Keratinocyte (primary cell): ENCODE measurements at regions not wholly inside any gene's neighbourhood (a gene's known extent, or its start where the extent isn't known, plus 50 kb on each side); places are given as distances from the start of the nearest gene placed in this dataset.

Experiments
- DNase-seq: peaks from one replicate; pipeline ENCODE4 v3.0.0-alpha.2; 2011; ENCODE audit warnings: low read depth, missing footprints, low spot score
- FAIRE-seq: peaks from 2 replicates; lab custom pipeline; 2011; peaks lifted over from hg19 to GRCh38; lab: Jason Lieb, UNC
- H2AFZ ChIP-seq: 2 replicates; pipeline ENCODE4 v1.6.0; 2012; ENCODE audit warnings: low read length, control low read depth, inconsistent platforms; ENCODE audit not compliant: control insufficient read depth
- H3K27ac ChIP-seq: 2 replicates; pipeline ENCODE4 v1.5.1; 2011; ENCODE audit warnings: low read length; ENCODE audit not compliant: control insufficient read depth, insufficient read depth
- H3K27me3 ChIP-seq: 3 replicates; pipeline ENCODE4 v1.6.0; 2011; ENCODE audit warnings: low read length; ENCODE audit not compliant: control insufficient read depth, insufficient read depth; ENCODE audit errors: extremely low read depth
- H3K36me3 ChIP-seq, 2 experiments: 2 replicates in 1 of 2; 3 replicates in 1 of 2; pipeline ENCODE4 v1.5.1; 2011; ENCODE audit warnings: low read length in 2 of 2, mild to moderate bottlenecking in 1 of 2; ENCODE audit not compliant: control insufficient read depth in 2 of 2, insufficient read depth in 2 of 2; ENCODE audit errors: extremely low read depth in 1 of 2
- H3K4me1 ChIP-seq: 3 replicates; pipeline ENCODE4 v1.5.1; 2011; ENCODE audit warnings: low read length; ENCODE audit not compliant: control insufficient read depth, insufficient read depth; ENCODE audit errors: extremely low read depth
- H3K4me2 ChIP-seq: 3 replicates; pipeline ENCODE4 v1.6.0; 2011; ENCODE audit warnings: low read depth, low read length; ENCODE audit not compliant: control insufficient read depth, insufficient read depth; ENCODE audit errors: extremely low read depth
- H3K4me3 ChIP-seq, 3 experiments: fragments of 200-600 bp in 1 of 3; sonication (generic) in 1 of 3; 2 replicates in 2 of 3; 3 replicates in 1 of 3; pipeline ENCODE4 v1.5.1; 2011 to 2016; ENCODE audit warnings: low read length in 3 of 3, mild to moderate bottlenecking in 3 of 3, control low read depth in 2 of 3, inconsistent platforms in 1 of 3, low read depth in 1 of 3, mixed read lengths in 1 of 3, mixed run types in 1 of 3, moderate library complexity in 1 of 3; ENCODE audit not compliant: control insufficient read depth in 2 of 3, insufficient read depth in 2 of 3; ENCODE audit errors: extremely low read depth in 1 of 3
- H3K79me2 ChIP-seq: 2 replicates; pipeline ENCODE4 v1.6.0; 2012; ENCODE audit warnings: low read length; ENCODE audit not compliant: control insufficient read depth, insufficient read depth
- H3K9ac ChIP-seq: 3 replicates; pipeline ENCODE4 v1.6.0; 2011; ENCODE audit warnings: low read length; ENCODE audit not compliant: control insufficient read depth, insufficient read depth; ENCODE audit errors: extremely low read depth
- H3K9me1 ChIP-seq: 3 replicates; pipeline ENCODE4 v1.6.0; 2011; ENCODE audit warnings: low read length; ENCODE audit not compliant: control insufficient read depth, insufficient read depth; ENCODE audit errors: extremely low read depth
- H3K9me3 ChIP-seq: 2 replicates; pipeline ENCODE4 v1.5.1; 2012; ENCODE audit warnings: low read depth, low read length; ENCODE audit not compliant: control insufficient read depth
- H4K20me1 ChIP-seq: 3 replicates; pipeline ENCODE4 v1.6.0; 2011; ENCODE audit warnings: low read length; ENCODE audit not compliant: control insufficient read depth, insufficient read depth; ENCODE audit errors: extremely low read depth
- EZH2 ChIP-seq: IDR thresholded peaks from one replicate; pipeline ENCODE4 v1.6.1; 2012; ENCODE audit warnings: inconsistent platforms, mild to moderate bottlenecking, low read length, moderate library complexity
- dilution Hi-C: fragments of 300-500 bp; cut with MboI; formaldehyde crosslinking; loops from one replicate; pipeline ENCODE4 v1.7.0; 2020; ENCODE audit warnings: low sequenced_read_pairs; ENCODE audit not compliant: extremely low pct_ligation_motif_present
- TF ChIP-seq, protein P1 (sequence below), 3 experiments: IDR thresholded peaks in 1 of 3; conservative IDR thresholded peaks in 1 of 3; optimal IDR thresholded peaks in 1 of 3; 2 replicates in 2 of 3; 3 replicates in 1 of 3; pipeline versions ENCODE3 to v1.5.1; 2011; ENCODE audit warnings: low read length in 3 of 3, mild to moderate bottlenecking in 3 of 3, moderate library complexity in 2 of 3, control low read depth in 1 of 3, inconsistent platforms in 1 of 3; ENCODE audit not compliant: insufficient read depth in 2 of 3; ENCODE audit errors: extremely low read depth in 1 of 3

GRCh38 chr1:189908113-189908512 lies 569.6 kb downstream of the BRINP3 start:
- Histone ChIP-seq H3K27ac (no peak overlapping the region), H3K4me1 (no peaks in the 10 kb centered on the region), H3K4me2 (no peak overlapping the region), H3K36me3 (no peaks in the 10 kb centered on the region), H3K27me3 (no peaks in the 10 kb centered on the region), H3K9ac (no peak overlapping the region), H3K9me1 (no peaks in the 10 kb centered on the region), H3K4me3 (no peak overlapping the region), H2AFZ (no peak overlapping the region), H3K9me3 (no peaks in the 10 kb centered on the region), H3K79me2 (no peaks in the 10 kb centered on the region), H4K20me1 (no peaks in the 10 kb centered on the region)
- TF ChIP-seq EZH2 = no peak
- TF ChIP-seq, protein P1, sequence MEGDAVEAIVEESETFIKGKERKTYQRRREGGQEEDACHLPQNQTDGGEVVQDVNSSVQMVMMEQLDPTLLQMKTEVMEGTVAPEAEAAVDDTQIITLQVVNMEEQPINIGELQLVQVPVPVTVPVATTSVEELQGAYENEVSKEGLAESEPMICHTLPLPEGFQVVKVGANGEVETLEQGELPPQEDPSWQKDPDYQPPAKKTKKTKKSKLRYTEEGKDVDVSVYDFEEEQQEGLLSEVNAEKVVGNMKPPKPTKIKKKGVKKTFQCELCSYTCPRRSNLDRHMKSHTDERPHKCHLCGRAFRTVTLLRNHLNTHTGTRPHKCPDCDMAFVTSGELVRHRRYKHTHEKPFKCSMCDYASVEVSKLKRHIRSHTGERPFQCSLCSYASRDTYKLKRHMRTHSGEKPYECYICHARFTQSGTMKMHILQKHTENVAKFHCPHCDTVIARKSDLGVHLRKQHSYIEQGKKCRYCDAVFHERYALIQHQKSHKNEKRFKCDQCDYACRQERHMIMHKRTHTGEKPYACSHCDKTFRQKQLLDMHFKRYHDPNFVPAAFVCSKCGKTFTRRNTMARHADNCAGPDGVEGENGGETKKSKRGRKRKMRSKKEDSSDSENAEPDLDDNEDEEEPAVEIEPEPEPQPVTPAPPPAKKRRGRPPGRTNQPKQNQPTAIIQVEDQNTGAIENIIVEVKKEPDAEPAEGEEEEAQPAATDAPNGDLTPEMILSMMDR (optimal IDR thresholded peaks at IDR 0.05 in 1 of 3, IDR thresholded peaks at IDR 0.05 in 1 of 3, conservative IDR thresholded peaks at IDR 0.05 in 1 of 3; ENCODE audit: extremely low read depth in 1 of 3, insufficient read depth in 2 of 3, low read length in 3 of 3) = no peak
- no peak for FAIRE-seq
- dilution Hi-C loops = no loop called here
- no peak for DNase-seq

DNA sequence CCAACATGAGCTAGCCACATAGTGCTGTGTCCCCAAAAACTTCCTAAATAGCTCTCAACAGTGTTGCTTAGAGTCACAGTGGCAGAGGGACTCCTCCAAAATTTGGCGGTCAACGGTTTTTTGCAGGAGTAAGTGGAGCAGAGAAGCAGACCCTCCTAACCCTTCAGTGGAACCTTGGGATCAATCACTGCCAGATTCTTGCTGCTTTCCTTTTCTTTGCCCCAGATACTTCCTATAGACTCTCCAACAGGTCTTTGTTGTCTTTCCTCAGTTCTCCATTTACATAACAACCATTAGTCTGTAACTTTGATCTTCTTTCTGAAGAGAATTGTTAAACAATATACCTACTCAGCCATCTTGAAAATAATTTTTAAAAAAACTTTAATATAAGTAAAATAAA lies 556.1 kb downstream of the BRINP3 start:
- Histone ChIP-seq H3K9me1 (no peaks in the 10 kb centered on the region), H4K20me1 (no peaks in the 10 kb centered on the region), H2AFZ (no peak overlapping the region), H3K36me3 (no peaks in the 10 kb centered on the region), H3K79me2 (no peaks in the 10 kb centered on the region), H3K4me3 (no peak overlapping the region), H3K4me1 (no peaks in the 10 kb centered on the region), H3K27ac (no peak overlapping the region), H3K9me3 (no peaks in the 10 kb centered on the region), H3K4me2 (no peak overlapping the region), H3K9ac (no peak overlapping the region), H3K27me3 (no peaks in the 10 kb centered on the region)
- dilution Hi-C loops = no loop called here
- FAIRE-seq (no peak), DNase-seq (no peak)
- TF ChIP-seq EZH2 = no peak
- TF ChIP-seq, protein P1 (optimal IDR thresholded peaks at IDR 0.05 in 1 of 3, IDR thresholded peaks at IDR 0.05 in 1 of 3, conservative IDR thresholded peaks at IDR 0.05 in 1 of 3; ENCODE audit: extremely low read depth in 1 of 3, insufficient read depth in 2 of 3, low read length in 3 of 3) = no peak
